BE2C (cell line): ENCODE measurements at regions not wholly inside any gene's neighbourhood (a gene's known extent, or its start where the extent isn't known, plus 50 kb on each side); places are given as distances from the start of the nearest gene placed in this dataset.

Source experiments
- DNase-seq: peaks from one replicate; pipeline ENCODE4 v3.0.0-alpha.2; 2020
- H3K27me3 ChIP-seq: fragments of 250-450 bp; sonication (Bioruptor Pico); 2 replicates; pipeline ENCODE4 v1.5.1; 2020; ENCODE audit warnings: mild to moderate bottlenecking
- H3K36me3 ChIP-seq: fragments of 250-450 bp; sonication (Bioruptor Pico); 2 replicates; pipeline ENCODE4 v1.5.1; 2020; ENCODE audit warnings: mild to moderate bottlenecking
- H3K4me1 ChIP-seq: fragments of 250-450 bp; sonication (Bioruptor Pico); 2 replicates; pipeline ENCODE4 v1.5.1; 2020
- H3K4me3 ChIP-seq: 2 replicates; pipeline ENCODE4 v1.5.1; 2011; ENCODE audit warnings: low read depth, low read length
- H3K9me3 ChIP-seq: fragments of 250-450 bp; sonication (Bioruptor Pico); 2 replicates; pipeline ENCODE4 v1.5.1; 2020
- TF ChIP-seq, protein P1 (sequence below): IDR thresholded peaks from 2 replicates; pipeline ENCODE4 v1.5.1; 2012; ENCODE audit warnings: mild to moderate bottlenecking, low read depth, low read length

DNA sequence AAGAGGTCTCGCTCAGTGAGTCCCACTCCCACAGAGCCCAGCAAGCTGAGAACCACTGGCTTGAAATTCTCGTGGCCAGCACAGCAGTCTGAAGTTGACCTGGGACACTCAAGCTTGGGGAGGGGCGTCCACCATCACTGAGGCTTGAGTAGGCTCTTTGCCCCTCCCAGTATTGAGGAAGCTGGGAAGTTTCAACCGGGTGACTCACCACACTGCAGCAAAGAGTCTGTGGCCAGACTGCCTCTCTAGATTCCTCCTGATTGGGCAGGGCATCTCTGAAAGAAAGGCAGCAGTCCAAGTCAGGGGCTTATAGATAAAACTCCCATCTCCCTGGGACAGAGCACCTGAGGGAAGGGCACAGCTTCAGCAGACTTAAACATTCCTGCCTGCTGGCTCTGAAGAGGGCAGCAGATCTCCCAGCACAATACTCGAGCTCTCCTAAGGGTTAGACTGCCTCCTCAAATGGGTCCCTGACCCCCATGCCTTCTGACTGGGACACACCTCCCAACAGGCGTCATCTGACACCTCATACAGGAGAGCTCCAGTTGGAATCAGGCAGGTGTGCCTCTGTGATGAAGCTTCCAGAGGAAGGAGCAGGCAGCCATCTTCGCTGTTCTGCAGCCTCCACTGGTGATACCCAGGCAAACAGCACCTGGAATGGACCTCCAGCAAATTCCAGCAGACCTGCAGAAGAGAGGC, 970.9 kb upstream of the LRRN3 start:
- TF ChIP-seq, protein P1, sequence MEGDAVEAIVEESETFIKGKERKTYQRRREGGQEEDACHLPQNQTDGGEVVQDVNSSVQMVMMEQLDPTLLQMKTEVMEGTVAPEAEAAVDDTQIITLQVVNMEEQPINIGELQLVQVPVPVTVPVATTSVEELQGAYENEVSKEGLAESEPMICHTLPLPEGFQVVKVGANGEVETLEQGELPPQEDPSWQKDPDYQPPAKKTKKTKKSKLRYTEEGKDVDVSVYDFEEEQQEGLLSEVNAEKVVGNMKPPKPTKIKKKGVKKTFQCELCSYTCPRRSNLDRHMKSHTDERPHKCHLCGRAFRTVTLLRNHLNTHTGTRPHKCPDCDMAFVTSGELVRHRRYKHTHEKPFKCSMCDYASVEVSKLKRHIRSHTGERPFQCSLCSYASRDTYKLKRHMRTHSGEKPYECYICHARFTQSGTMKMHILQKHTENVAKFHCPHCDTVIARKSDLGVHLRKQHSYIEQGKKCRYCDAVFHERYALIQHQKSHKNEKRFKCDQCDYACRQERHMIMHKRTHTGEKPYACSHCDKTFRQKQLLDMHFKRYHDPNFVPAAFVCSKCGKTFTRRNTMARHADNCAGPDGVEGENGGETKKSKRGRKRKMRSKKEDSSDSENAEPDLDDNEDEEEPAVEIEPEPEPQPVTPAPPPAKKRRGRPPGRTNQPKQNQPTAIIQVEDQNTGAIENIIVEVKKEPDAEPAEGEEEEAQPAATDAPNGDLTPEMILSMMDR: no peak
- peaks cover 5% of the 10 kb centered on the region for H3K9me3 ChIP-seq
- no peak overlapping the region for H3K4me3 ChIP-seq
- no peaks in the 10 kb centered on the region for H3K27me3 ChIP-seq
- H3K36me3 ChIP-seq: no peaks in the 10 kb centered on the region
- no peaks in the 10 kb centered on the region; the same call in none of the 2 replicates for H3K4me1 ChIP-seq
- DNase-seq: peak; percentile 10

DNA sequence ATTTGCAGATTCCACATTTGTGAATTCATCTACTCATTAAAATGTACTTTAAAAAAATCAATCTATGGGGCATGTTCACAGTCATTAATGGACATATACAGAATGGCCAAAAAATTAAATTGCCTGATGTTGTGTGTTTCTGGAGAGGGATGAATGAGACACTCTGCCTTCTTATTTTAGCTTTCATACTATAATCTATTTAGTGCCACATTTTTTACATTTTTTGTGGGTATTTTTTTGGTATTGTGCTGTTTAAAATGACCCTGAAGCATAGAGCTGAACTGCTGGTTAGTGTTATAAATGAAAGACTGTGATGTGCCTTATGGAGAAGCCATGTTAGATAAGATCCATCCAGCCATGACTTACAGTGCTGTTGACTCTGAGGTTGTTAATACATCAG, 961.8 kb upstream of the LRRN3 start:
- Histone ChIP-seq H3K9me3 (0 out of 2 replicates have a peak, but pooled peaks cover 2% of the 10 kb centered on the region), H3K36me3 (no peaks in the 10 kb centered on the region), H3K4me1 (peaks cover 12% of the 10 kb centered on the region), H3K4me3 (no peak overlapping the region), H3K27me3 (no peaks in the 10 kb centered on the region)
- DNase-seq: no peak
- TF ChIP-seq, protein P1: no peak

DNA sequence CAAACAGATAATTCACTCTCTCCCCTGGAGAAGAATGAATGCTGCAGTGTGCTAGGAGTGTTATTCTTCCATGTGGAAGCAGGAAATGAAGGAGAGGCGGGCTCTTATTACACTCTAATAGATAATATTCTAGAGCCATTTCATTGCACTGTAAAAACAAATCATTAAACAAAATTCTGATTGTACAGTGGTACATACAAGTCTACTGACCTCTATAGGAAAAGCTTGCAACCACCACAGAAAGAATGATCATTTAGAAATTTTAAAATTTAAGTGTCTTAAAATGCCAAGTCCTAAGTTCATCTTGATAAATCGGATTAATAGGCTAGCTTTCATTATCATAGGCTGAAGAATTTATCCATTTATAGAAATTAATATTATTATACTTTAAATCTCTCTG, 960.3 kb upstream of the LRRN3 start:
- TF ChIP-seq, protein P1: peak; percentile 50
- H3K9me3 ChIP-seq: 0 out of 2 replicates have a peak, but pooled peaks cover 2% of the 10 kb centered on the region
- no peaks in the 10 kb centered on the region for H3K36me3 ChIP-seq
- H3K4me3 ChIP-seq: no peak overlapping the region
- H3K27me3 ChIP-seq: no peaks in the 10 kb centered on the region
- H3K4me1 ChIP-seq: peaks cover 21% of the 10 kb centered on the region
- DNase-seq: no peak

DNA sequence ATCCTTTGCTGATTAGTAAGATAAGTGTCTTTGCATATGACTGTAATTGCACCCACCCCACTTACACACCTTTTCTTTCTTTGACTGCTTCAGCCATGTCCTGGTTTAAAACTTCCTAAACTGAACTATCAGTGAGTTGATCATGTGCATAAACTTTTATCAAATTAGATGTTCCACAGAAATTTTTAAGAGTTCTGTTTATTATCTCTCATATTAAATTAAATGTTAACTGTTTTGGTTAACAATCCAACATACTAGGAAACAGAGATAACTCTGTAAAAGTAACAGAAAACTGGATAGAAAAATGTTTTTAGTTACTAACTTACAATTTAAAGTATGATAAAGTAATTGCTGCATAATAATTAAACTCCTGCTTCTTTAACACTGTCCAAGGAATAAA, 959.6 kb upstream of the LRRN3 start:
- TF ChIP-seq, protein P1: no peak
- H3K4me1 ChIP-seq: peaks cover 21% of the 10 kb centered on the region
- H3K4me3 ChIP-seq: no peak overlapping the region
- DNase-seq: no peak
- 0 out of 2 replicates have a peak, but pooled peaks cover 2% of the 10 kb centered on the region for H3K9me3 ChIP-seq
- no peaks in the 10 kb centered on the region for H3K36me3 ChIP-seq
- H3K27me3 ChIP-seq: no peaks in the 10 kb centered on the region

DNA sequence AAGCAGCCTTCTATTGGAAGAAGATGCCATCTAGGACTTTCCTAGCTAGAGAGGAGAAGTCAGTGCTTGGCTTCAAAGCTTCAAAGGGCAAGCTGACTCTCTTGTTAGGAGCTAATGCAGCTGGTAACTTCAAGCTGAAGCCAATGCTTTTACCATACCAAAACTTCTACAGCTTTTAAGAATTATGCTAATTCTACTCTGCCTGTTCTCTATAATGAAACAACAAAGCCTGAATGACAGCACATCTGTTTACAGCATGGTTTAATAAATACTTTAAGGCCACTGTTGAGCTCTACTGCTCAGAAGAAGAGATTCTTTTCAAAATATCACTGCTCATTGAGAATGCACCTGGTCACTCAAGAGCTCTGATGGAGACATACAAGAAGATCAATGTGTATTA, 951.9 kb upstream of the LRRN3 start:
- Histone ChIP-seq H3K4me1 (peaks cover 15% of the 10 kb centered on the region), H3K27me3 (no peaks in the 10 kb centered on the region), H3K4me3 (no peak overlapping the region), H3K9me3 (no peaks in the 10 kb centered on the region), H3K36me3 (no peaks in the 10 kb centered on the region)
- TF ChIP-seq, protein P1: no peak
- no peak for DNase-seq

DNA sequence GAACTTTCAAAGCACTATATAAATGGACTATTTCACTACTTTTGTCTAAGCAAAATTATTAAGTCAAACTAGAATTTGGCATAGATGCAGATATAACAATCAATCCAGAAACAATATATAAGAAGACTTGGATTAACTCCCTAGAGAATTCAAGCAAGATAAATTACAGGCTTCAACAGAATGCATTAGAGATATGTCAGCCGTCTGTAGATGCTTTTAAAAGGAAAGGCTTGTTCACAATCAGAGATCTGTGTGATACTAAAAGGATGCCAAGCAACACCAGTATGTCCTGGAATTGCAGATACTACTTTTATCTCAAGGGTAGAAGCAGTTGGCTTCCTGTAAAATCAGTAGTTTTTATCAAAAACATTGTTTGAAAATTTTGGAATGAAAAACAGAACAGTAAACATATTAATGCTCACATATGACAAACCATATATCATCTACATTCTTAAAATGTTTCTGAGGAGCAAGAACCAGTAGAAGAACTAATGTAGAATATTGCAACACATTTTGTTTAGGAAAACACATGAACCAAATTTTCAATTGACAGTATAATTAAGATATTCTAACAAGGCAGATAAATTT, 947.9 kb upstream of the LRRN3 start:
- DNase-seq: no peak
- H3K4me1 ChIP-seq: peaks cover 4% of the 10 kb centered on the region; the same call in 1 of the 2 replicates
- no peaks in the 10 kb centered on the region for H3K36me3 ChIP-seq
- no peaks in the 10 kb centered on the region for H3K9me3 ChIP-seq
- no peaks in the 10 kb centered on the region for H3K27me3 ChIP-seq
- TF ChIP-seq, protein P1: no peak
- no peak overlapping the region for H3K4me3 ChIP-seq
